HL-60 (cell line): ENCODE measurements at regions not wholly inside any gene's neighbourhood (a gene's known extent, or its start where the extent isn't known, plus 50 kb on each side); places are given as distances from the start of the nearest gene placed in this dataset.

Source experiments
- CTCF ChIP-seq: IDR thresholded peaks from one replicate; pipeline ENCODE4 v1.5.1; 2011; ENCODE audit warnings: low read length, control low read depth, inconsistent platforms; ENCODE audit not compliant: insufficient read depth
- GABPA ChIP-seq: IDR thresholded peaks from 2 replicates; pipeline ENCODE4 v1.6.1; 2012; ENCODE audit warnings: low read depth
- POLR2AphosphoS5 ChIP-seq: IDR thresholded peaks from 2 replicates; pipeline ENCODE4 v1.6.1; 2012; ENCODE audit warnings: low read depth
- SPI1 ChIP-seq: IDR thresholded peaks from 2 replicates; pipeline ENCODE4 v1.6.1; 2012; ENCODE audit warnings: low read depth, mild to moderate bottlenecking, borderline replicate concordance
- TF ChIP-seq, protein P1 (sequence below): IDR thresholded peaks from 2 replicates; pipeline ENCODE4 v1.6.1; 2012; ENCODE audit warnings: low read depth; ENCODE audit not compliant: insufficient replicate concordance

DNA sequence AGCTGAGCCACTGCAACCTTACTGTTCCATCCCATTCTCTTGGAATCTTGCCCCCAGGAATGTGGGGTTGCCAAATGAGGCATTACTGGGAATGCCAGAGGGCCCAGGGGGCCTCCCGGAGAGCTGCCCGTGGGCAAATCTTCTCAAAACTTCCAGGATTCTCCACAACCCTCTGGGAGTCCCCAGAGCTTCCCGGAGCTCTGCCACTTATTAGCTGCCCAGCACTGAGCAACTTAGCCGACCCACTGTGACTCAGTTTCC is 306.0 kb downstream of the FOXL1 start:
- TF ChIP-seq POLR2AphosphoS5: no peak
- no peak for TF ChIP-seq CTCF
- no peak for TF ChIP-seq SPI1
- TF ChIP-seq, protein P1, sequence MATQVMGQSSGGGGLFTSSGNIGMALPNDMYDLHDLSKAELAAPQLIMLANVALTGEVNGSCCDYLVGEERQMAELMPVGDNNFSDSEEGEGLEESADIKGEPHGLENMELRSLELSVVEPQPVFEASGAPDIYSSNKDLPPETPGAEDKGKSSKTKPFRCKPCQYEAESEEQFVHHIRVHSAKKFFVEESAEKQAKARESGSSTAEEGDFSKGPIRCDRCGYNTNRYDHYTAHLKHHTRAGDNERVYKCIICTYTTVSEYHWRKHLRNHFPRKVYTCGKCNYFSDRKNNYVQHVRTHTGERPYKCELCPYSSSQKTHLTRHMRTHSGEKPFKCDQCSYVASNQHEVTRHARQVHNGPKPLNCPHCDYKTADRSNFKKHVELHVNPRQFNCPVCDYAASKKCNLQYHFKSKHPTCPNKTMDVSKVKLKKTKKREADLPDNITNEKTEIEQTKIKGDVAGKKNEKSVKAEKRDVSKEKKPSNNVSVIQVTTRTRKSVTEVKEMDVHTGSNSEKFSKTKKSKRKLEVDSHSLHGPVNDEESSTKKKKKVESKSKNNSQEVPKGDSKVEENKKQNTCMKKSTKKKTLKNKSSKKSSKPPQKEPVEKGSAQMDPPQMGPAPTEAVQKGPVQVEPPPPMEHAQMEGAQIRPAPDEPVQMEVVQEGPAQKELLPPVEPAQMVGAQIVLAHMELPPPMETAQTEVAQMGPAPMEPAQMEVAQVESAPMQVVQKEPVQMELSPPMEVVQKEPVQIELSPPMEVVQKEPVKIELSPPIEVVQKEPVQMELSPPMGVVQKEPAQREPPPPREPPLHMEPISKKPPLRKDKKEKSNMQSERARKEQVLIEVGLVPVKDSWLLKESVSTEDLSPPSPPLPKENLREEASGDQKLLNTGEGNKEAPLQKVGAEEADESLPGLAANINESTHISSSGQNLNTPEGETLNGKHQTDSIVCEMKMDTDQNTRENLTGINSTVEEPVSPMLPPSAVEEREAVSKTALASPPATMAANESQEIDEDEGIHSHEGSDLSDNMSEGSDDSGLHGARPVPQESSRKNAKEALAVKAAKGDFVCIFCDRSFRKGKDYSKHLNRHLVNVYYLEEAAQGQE: no peak
- no peak for TF ChIP-seq GABPA
